Naive thymus-derived CD8-positive, alpha-beta T cell (primary cell): ENCODE measurements at regions not wholly inside any gene's neighbourhood (a gene's known extent, or its start where the extent isn't known, plus 50 kb on each side); places are given as distances from the start of the nearest gene placed in this dataset.

Experiments used
- ATAC-seq, 2 donors: fragments of 150-1000 bp; cut with Tn5 transposase in 1 of 2; sonication (Bioruptor Pico), chemical (Tn5 transposase) in 1 of 2; 1 replicate in 1 of 2; 2 replicates in 1 of 2; pipeline ENCODE4 v1.10.0; 2021; ENCODE audit warnings: mild to moderate bottlenecking in 2 of 2, moderate library complexity in 2 of 2
- POLR2A ChIA-PET: fragments of 350-600 bp; sonication (Branson Sonifier 250); formaldehyde crosslinking; loops from one replicate; lab custom pipeline; 2021; ENCODE audit warnings: antibody characterized with exemption; lab: Charles Lee
- DNase-seq, 10 donors: peaks; one replicate each; pipeline versions ENCODE4 v3.0.0 to v3.0.0-alpha.2; 2020 to 2022
- H3K27ac Mint-ChIP-seq, 10 donors: one replicate each; pipeline ENCODE4 v1.8.0; 2020 to 2022; ENCODE audit warnings: mild to moderate bottlenecking in 10 of 10, mixed read lengths in 10 of 10, moderate library complexity in 4 of 10, inconsistent platforms in 1 of 10
- H3K27me3 Mint-ChIP-seq, 5 donors: one replicate each; pipeline ENCODE4 v1.8.0; 2021 to 2022; ENCODE audit warnings: mixed read lengths in 5 of 5
- H3K36me3 Mint-ChIP-seq, 3 donors: one replicate each; pipeline ENCODE4 v1.8.0; 2020 to 2022; ENCODE audit warnings: mixed read lengths in 3 of 3, mild to moderate bottlenecking in 2 of 3, inconsistent platforms in 1 of 3
- H3K4me1 Mint-ChIP-seq, 4 donors: one replicate each; pipeline ENCODE4 v1.8.0; 2021 to 2022; ENCODE audit warnings: mixed read lengths in 4 of 4
- H3K4me3 Mint-ChIP-seq, 10 donors: one replicate each; pipeline ENCODE4 v1.8.0; 2020 to 2022; ENCODE audit warnings: mild to moderate bottlenecking in 10 of 10, mixed read lengths in 10 of 10, moderate library complexity in 6 of 10, inconsistent platforms in 1 of 10
- H3K9me3 Mint-ChIP-seq, 9 donors: one replicate each; pipeline ENCODE4 v1.8.0; 2020 to 2022; ENCODE audit warnings: mixed read lengths in 9 of 9, mild to moderate bottlenecking in 3 of 9, inconsistent platforms in 1 of 9, moderate library complexity in 1 of 9

DNA sequence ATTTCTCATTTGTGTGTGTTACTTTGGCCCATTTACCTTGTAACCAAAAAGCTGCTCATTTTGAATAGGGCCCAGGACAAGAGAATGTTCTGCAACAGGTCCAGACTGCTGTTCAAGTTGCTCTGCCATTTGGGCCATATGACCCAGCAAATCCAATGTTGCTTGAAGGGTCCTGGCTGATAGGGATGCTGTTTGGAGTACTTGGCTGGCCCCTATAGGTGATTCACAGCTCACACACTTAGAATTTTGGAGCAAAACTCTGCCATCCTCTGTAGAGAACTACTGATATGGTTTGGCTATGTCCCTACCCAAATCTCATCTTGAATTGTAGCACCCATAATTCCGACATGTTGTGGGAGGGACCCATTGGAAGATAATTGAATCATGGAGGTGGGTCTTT is 131.5 kb downstream of the AASDH start:
- Mint-ChIP-seq H3K4me3 (no peak overlapping the region), H3K4me1 (peaks cover 2 to 10% (median 4%) of the 10 kb centered on the region in 4 donors), H3K9me3 (peaks cover 0 to 3% (median 0%) of the 10 kb centered on the region in 9 donors), H3K36me3 (no peaks in the 10 kb centered on the region), H3K27me3 (peaks cover 2 to 22% (median 6%) of the 10 kb centered on the region in 5 donors), H3K27ac (no peak overlapping the region)
- ATAC-seq (no peak), DNase-seq (no peak)
- POLR2A ChIA-PET: no interaction called here

DNA sequence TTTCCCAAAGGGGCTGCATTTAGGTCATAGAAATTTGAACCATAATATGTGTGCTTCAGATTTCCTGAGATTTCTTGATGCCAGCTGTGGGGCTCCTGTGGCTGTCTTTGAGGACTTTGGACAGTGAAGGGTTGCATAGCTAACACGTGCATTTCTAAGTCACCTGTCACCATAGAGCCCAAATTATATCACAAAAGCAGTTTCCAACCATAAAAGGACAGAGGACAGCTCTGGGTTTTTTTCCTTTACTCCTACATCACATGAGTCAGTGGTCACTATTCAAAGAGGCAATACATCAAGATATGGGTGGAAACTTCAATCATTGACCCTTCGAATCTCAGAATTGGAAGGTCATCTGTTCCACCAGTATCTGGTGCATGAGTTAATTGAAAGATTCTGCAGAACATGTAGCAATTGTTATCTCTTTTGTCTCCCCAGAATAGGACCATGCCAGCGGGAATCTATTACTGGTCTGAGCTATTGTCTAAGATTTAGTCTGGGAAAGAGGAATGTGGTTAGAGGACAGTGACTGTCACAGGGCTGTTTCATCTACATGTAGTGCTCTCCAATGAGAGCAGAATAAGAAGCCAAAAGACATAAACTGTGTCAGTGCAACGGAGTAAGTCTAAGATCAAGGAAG is 133.5 kb downstream of the AASDH start:
- POLR2A ChIA-PET: no interaction called here
- Mint-ChIP-seq H3K36me3 (no peaks in the 10 kb centered on the region), H3K4me3 (no peak overlapping the region), H3K27me3 (peaks cover 3 to 9% (median 7%) of the 10 kb centered on the region in 5 donors), H3K4me1 (no peaks in the 10 kb centered on the region), H3K27ac (no peak overlapping the region), H3K9me3 (peaks cover 0 to 3% (median 0%) of the 10 kb centered on the region in 9 donors)
- no peak for ATAC-seq
- no peak for DNase-seq

DNA sequence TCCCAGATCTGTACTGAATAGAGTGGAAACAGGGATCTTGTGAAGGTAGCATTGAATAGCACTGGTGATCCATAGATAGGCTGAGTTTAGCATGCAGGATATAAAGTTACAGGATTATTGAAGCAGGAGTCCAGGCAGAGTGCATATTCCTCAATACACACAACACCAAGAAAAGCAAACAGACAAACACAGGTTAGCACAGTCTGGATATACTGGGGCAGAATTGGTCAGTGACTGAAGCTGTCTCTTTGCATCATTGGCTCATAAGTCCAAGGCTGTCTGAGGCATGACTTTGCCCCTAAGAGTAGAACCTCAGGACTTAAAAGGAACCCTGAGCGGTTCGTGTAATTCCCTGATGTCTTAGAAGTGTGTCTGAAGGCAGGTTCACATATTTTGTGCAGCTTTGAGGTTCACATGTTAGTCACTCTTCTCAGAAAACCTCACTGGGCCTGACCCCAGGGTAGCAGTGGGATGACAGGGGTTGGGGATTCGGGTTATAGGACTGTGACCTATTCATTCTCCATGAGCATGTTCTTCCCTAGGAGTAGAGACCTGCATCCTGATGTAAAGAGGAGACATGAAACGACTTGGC is 134.6 kb downstream of the AASDH start:
- no peaks in the 10 kb centered on the region for H3K36me3 Mint-ChIP-seq
- no peak for ATAC-seq
- H3K4me3 Mint-ChIP-seq: no peak overlapping the region
- H3K4me1 Mint-ChIP-seq: no peaks in the 10 kb centered on the region
- H3K27ac Mint-ChIP-seq: no peak overlapping the region
- no peak for DNase-seq
- POLR2A ChIA-PET: no interaction called here
- H3K9me3 Mint-ChIP-seq: peaks cover 0 to 3% (median 0%) of the 10 kb centered on the region in 9 donors
- peaks cover 3 to 9% (median 7%) of the 10 kb centered on the region in 5 donors for H3K27me3 Mint-ChIP-seq

DNA sequence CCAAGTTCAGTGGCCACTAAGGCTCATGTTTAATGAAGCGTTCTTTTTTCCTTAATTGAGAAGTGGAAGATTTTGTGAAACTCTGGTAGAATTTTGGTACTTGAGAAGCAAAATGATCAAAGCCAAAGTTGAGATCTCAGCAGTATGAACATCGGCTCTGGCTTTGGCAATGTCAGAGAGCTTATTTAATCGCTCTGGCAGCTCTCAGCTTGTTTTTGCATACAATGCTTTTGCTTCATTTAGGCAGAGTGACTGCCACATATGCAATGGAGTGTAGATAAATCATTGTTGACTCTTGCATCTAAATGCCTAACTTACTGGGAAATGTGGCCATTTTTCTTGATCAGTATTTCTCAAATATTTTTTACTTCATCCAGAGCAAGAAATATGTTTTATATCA is 135.7 kb downstream of the AASDH start:
- H3K36me3 Mint-ChIP-seq: no peaks in the 10 kb centered on the region
- no peak for DNase-seq
- H3K27me3 Mint-ChIP-seq: peaks cover 3 to 9% (median 7%) of the 10 kb centered on the region in 5 donors
- no peak for ATAC-seq
- no peak overlapping the region for H3K4me3 Mint-ChIP-seq
- no peaks in the 10 kb centered on the region for H3K4me1 Mint-ChIP-seq
- peaks cover 0 to 2% (median 0%) of the 10 kb centered on the region in 9 donors for H3K9me3 Mint-ChIP-seq
- no peak overlapping the region for H3K27ac Mint-ChIP-seq
- POLR2A ChIA-PET: no interaction called here

DNA sequence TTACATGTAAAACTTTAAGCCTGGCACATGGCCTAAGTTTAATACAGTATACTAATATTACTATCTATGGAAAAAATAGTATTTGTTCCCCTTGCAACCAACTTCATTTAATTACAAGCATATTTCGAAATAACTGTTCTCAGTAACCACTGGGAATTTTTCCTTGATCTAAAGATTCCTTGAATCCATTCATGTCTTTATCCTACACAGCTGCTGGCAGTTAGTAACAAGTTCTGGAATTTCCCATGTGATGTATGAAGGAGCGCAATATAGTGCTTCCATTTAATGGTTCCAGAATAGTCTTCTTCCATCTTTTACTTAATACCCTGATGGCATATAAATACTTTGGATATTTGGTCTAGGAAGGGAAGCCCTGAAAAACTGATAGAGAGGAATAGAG is 136.5 kb downstream of the AASDH start:
- DNase-seq (no peak), ATAC-seq (no peak)
- POLR2A ChIA-PET: no interaction called here
- Mint-ChIP-seq H3K27me3 (peaks cover 3 to 9% (median 7%) of the 10 kb centered on the region in 5 donors), H3K36me3 (no peaks in the 10 kb centered on the region), H3K9me3 (no peaks in the 10 kb centered on the region), H3K4me1 (no peaks in the 10 kb centered on the region), H3K27ac (no peak overlapping the region), H3K4me3 (no peak overlapping the region)

DNA sequence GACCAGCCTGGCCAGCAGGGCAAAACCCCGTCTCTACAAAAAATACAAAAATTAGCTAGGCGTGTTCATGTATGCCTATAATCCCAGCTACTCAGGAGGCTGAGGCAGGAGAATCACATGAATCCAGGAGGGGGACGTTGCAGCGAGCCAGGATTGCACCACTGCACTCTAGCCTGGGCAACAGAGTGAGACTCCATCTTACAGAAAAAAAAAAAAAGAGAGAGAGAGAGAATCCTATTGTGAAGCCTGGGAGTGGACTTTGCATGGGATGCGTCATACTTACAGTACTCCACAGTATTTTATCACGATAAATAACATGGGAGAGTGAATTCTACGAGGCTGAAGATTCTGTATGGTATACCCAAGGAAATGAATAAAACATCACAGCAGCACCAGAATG is 139.6 kb downstream of the AASDH start:
- Mint-ChIP-seq H3K9me3 (no peaks in the 10 kb centered on the region), H3K27ac (no peak overlapping the region), H3K36me3 (no peaks in the 10 kb centered on the region), H3K27me3 (peaks cover 2 to 13% (median 5%) of the 10 kb centered on the region in 5 donors), H3K4me1 (no peaks in the 10 kb centered on the region), H3K4me3 (no peak overlapping the region)
- ATAC-seq (no peak), DNase-seq (no peak)
- POLR2A ChIA-PET: interaction anchor here (0.7 kb wide), 1 partner anchor 705 kb away, joined by 3 read pairs; no protein-coding TSS in a partner anchor

DNA sequence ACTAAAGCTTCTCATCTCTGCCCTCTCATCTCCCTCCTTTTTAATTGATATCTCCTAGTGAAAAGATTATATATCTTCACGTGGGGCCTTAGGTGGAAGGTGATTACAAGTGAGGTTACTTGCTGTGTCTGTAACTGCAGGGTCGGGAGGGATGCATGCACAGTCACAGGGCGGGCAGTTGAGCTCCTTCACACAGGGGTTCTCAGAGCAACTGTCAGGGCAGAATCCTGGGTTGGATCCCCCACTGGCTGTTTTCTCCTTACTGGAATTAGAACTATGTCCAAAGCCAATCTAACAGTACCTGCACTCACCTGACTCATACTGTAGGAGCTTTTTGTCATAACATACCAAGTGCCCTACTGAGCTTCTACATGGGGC is 141.1 kb downstream of the AASDH start:
- no peak overlapping the region for H3K27ac Mint-ChIP-seq
- POLR2A ChIA-PET: no interaction called here
- H3K4me1 Mint-ChIP-seq: no peaks in the 10 kb centered on the region
- ATAC-seq (no peak), DNase-seq (no peak)
- no peak overlapping the region for H3K4me3 Mint-ChIP-seq
- no peaks in the 10 kb centered on the region for H3K36me3 Mint-ChIP-seq
- H3K9me3 Mint-ChIP-seq: no peaks in the 10 kb centered on the region
- H3K27me3 Mint-ChIP-seq: peaks cover 3 to 13% (median 7%) of the 10 kb centered on the region in 5 donors

DNA sequence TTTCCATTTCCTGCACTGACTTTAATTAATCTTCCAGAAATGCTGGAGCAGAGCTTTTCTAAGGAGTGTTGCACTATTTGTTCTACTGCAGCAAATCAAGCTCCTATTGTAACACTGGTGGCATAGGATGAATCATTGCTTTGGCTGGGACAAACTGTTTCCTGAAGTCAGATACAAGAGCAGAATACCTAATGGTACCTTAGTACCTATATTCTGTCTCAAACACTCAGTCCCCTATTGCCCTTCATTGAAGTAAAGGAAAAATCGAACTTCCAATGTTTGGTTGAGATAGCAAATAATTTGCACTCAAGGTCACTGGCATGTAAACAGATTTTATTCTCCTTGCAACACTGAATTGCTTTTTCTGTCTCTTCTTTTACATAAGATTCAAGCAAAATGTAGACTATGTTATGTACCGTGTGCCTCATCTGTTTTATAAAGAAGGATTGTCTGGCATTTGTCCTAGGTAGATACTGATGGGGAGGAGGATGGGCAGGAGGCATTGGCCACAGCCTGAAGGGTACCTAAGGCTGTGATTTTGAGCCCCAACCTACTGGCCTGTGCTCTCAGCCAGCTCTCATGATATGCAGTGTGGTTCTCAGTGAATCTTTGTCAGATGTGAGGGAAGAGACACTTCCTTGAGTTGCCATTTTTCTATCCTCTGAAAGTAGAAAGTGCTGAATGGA is 141.6 kb downstream of the AASDH start:
- Mint-ChIP-seq H3K4me3 (no peak overlapping the region), H3K27me3 (peaks cover 3 to 13% (median 5%) of the 10 kb centered on the region in 5 donors), H3K27ac (no peak overlapping the region), H3K36me3 (no peaks in the 10 kb centered on the region), H3K4me1 (no peaks in the 10 kb centered on the region), H3K9me3 (no peaks in the 10 kb centered on the region)
- no peak for DNase-seq
- ATAC-seq: no peak
- POLR2A ChIA-PET: no interaction called here

DNA sequence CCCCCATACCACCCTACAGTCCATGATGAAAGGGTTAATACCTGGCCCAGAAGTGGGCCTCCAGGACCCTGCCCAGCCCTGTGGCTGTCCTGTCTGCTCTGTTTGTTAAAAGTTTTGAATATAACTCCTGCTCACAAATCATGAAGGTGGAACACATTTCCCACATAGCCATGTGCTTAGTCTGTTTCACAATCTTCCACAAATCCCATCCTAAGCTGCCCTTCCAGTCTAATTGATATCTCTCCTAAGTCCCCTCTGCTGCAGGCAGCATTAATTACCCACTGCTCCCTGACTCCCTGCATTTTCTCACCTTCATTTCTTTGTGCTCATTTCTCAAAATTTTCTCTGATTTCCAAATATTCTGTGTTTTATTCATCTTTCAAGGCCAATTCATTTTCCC is 142.6 kb downstream of the AASDH start:
- no peaks in the 10 kb centered on the region for H3K4me1 Mint-ChIP-seq
- H3K27me3 Mint-ChIP-seq: peaks cover 3 to 13% (median 3%) of the 10 kb centered on the region in 5 donors
- no peak overlapping the region for H3K27ac Mint-ChIP-seq
- H3K4me3 Mint-ChIP-seq: no peak overlapping the region
- no peaks in the 10 kb centered on the region for H3K9me3 Mint-ChIP-seq
- no peaks in the 10 kb centered on the region for H3K36me3 Mint-ChIP-seq
- POLR2A ChIA-PET: no interaction called here
- ATAC-seq (no peak), DNase-seq (no peak)

DNA sequence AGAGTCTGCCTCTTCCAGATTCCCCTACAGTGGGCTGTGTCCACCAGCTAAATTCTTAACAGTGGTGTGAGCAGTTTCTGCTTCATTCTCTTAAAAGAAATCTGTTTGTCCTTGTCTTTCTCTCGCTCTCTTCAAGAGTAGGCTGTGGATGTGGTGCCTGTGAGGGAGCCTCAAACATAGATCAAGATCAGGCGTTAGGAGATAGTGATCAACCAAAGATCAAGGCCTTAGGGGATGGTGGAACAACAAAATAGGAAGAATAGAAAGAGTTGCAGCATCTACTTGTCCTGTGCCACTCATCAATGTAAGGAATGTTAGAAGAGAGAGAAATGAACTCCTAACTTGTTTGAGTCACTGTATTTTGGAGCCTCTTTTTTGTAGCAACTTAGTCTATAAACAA is 144.2 kb downstream of the AASDH start:
- DNase-seq (no peak), ATAC-seq (no peak)
- no peaks in the 10 kb centered on the region for H3K4me1 Mint-ChIP-seq
- no peaks in the 10 kb centered on the region for H3K9me3 Mint-ChIP-seq
- H3K4me3 Mint-ChIP-seq: no peak overlapping the region
- H3K36me3 Mint-ChIP-seq: no peaks in the 10 kb centered on the region
- POLR2A ChIA-PET: no interaction called here
- peaks cover 3 to 13% (median 3%) of the 10 kb centered on the region in 5 donors for H3K27me3 Mint-ChIP-seq
- H3K27ac Mint-ChIP-seq: no peak overlapping the region

DNA sequence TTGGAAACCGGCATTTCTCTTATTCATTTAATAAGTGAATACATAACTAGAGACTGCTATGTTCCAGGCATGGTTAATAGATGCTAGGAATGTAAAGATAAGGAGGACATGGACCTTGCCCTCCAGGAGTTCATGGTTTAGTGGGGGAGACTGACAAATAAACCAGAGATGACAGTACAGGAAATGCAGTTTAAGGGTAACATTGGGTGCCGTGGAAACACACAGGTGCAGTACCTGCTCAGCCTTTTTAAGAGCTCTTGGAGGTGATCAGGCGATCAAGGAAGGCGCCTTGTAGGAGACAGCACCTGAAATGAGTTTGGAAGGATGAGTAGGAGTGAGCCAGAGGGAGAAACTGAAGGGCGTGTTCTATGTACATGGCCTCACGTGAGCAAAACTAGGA is 145.8 kb downstream of the AASDH start:
- Mint-ChIP-seq H3K9me3 (no peaks in the 10 kb centered on the region), H3K4me3 (no peak overlapping the region), H3K27ac (no peak overlapping the region), H3K27me3 (peaks cover 3 to 13% (median 3%) of the 10 kb centered on the region in 5 donors), H3K36me3 (no peaks in the 10 kb centered on the region), H3K4me1 (no peaks in the 10 kb centered on the region)
- DNase-seq (no peak), ATAC-seq (no peak)
- POLR2A ChIA-PET: no interaction called here

DNA sequence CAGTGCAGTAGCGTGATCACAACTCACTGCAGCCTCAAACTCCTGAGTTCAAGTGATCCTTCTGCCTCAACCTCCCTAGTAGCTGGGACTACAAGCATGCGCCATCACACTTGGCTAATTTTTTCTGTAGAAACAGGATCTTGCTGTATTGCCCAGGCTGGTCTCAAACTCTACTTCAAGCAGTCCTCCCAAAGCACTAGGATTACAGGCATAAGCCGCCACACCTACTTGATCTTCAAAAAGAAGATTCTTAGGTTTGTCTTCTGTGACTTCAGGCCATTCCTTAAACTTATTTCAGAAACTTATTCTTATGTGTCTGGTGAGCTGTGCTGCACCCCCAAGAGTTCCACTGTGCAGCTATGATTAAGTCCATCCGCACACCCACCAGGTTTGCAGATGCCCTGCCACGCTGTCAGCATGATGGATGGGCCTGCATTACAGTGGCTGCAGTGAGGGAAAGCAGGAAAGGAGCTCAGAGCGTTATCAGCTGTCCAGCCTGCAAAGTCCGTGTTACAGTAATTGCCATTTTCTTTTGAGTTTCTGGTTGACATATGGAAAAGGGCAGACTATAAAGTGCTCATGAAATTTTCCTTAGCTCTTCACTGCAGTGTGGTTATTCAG is 146.6 kb downstream of the AASDH start:
- ATAC-seq: no peak
- H3K4me1 Mint-ChIP-seq: no peaks in the 10 kb centered on the region
- POLR2A ChIA-PET: no interaction called here
- H3K27me3 Mint-ChIP-seq: peaks cover 3 to 13% (median 3%) of the 10 kb centered on the region in 5 donors
- no peak for DNase-seq
- H3K27ac Mint-ChIP-seq: no peak overlapping the region
- H3K4me3 Mint-ChIP-seq: no peak overlapping the region
- no peaks in the 10 kb centered on the region for H3K36me3 Mint-ChIP-seq
- H3K9me3 Mint-ChIP-seq: no peaks in the 10 kb centered on the region

DNA sequence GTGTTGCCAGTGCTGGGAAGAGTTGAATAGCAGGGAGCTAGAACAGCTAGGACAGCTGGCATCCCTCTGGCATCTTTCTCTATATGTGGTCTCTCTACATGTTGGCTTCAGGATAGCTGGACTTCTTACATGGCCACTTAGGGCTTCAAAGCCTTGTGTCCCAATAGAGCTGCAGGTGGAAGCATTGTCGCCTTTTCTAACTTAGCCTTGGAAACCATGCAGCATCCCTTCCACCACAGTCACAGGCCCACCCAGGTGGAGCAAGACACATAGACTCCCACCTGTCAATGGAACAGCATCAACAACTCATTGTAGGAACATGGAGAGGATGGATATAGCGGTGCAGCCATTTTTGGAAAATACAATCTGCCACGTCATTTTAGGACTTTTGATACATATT is 149.0 kb downstream of the AASDH start:
- Mint-ChIP-seq H3K4me3 (peak overlapping the region in 1 of 10 donors; percentile 42), H3K36me3 (no peaks in the 10 kb centered on the region), H3K4me1 (no peaks in the 10 kb centered on the region), H3K27ac (peak overlapping the region in 1 of 10 donors; percentile 40), H3K9me3 (peaks cover 0 to 3% (median 0%) of the 10 kb centered on the region in 9 donors), H3K27me3 (peaks cover 2 to 10% (median 4%) of the 10 kb centered on the region in 5 donors)
- DNase-seq (no peak), ATAC-seq (no peak)
- POLR2A ChIA-PET: no interaction called here
